ENCODE measurements at regions not wholly inside any gene's neighbourhood (a gene's known extent, or its start where the extent isn't known, plus 50 kb on each side); places are given as distances from the start of the nearest gene placed in this dataset.

DNA sequence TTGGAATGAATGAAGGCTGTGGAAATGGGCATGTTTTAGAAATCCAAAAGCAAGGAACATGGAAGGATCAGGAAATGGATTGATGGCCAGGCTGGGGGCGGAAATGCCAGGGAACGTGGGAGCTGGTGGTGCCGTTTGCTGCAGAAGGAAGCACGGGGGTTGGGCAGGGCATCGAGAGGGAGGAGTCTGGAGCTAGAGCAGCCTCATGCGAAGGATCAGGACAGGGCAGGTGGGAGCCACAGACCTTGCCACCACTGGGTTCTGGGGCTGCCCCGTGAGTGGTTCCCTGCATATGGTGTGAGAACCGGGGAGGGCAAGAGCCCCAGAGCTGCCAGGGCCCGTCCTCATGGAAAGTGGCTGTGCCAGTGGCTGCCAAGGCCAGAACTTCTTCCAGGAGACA, 193.8 kb upstream of the ZNF32 start:
- no peak overlapping the region for H3K4me2 ChIP-seq (ENCODE audit: control insufficient read depth, extremely low read depth, insufficient read depth, low read depth, low read length)
- DNase-seq (ENCODE audit: low read depth, low spot score) (no peak), FAIRE-seq (no peak)
- no peaks in the 10 kb centered on the region for H3K36me3 ChIP-seq (ENCODE audit: control insufficient read depth in 2 of 2, extremely low read depth in 1 of 2, insufficient read depth in 2 of 2, low read length in 2 of 2)
- no peaks in the 10 kb centered on the region for H3K4me1 ChIP-seq (ENCODE audit: control insufficient read depth, extremely low read depth, insufficient read depth, low read length)
- no peaks in the 10 kb centered on the region for H3K27me3 ChIP-seq (ENCODE audit: control insufficient read depth, extremely low read depth, insufficient read depth, low read length)
- no peaks in the 10 kb centered on the region for H3K9me1 ChIP-seq (ENCODE audit: control insufficient read depth, extremely low read depth, insufficient read depth, low read length)
- no peaks in the 10 kb centered on the region for H3K79me2 ChIP-seq (ENCODE audit: control insufficient read depth, insufficient read depth, low read length)
- TF ChIP-seq, protein P1, sequence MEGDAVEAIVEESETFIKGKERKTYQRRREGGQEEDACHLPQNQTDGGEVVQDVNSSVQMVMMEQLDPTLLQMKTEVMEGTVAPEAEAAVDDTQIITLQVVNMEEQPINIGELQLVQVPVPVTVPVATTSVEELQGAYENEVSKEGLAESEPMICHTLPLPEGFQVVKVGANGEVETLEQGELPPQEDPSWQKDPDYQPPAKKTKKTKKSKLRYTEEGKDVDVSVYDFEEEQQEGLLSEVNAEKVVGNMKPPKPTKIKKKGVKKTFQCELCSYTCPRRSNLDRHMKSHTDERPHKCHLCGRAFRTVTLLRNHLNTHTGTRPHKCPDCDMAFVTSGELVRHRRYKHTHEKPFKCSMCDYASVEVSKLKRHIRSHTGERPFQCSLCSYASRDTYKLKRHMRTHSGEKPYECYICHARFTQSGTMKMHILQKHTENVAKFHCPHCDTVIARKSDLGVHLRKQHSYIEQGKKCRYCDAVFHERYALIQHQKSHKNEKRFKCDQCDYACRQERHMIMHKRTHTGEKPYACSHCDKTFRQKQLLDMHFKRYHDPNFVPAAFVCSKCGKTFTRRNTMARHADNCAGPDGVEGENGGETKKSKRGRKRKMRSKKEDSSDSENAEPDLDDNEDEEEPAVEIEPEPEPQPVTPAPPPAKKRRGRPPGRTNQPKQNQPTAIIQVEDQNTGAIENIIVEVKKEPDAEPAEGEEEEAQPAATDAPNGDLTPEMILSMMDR (optimal IDR thresholded peaks at IDR 0.05 in 1 of 3, IDR thresholded peaks at IDR 0.05 in 1 of 3, conservative IDR thresholded peaks at IDR 0.05 in 1 of 3; ENCODE audit: extremely low read depth in 1 of 3, insufficient read depth in 2 of 3, low read length in 3 of 3): no peak
- no peak for TF ChIP-seq EZH2 (IDR thresholded peaks at IDR 0.05; ENCODE audit: low read length)
- no peak overlapping the region for H3K9ac ChIP-seq (ENCODE audit: control insufficient read depth, extremely low read depth, insufficient read depth, low read length)
- no peaks in the 10 kb centered on the region for H4K20me1 ChIP-seq (ENCODE audit: control insufficient read depth, extremely low read depth, insufficient read depth, low read length)
- dilution Hi-C loops (cut with MboI; ENCODE audit: extremely low pct_ligation_motif_present, low sequenced_read_pairs): no loop called here
- H3K4me3 ChIP-seq (ENCODE audit: control insufficient read depth in 2 of 3, extremely low read depth in 1 of 3, insufficient read depth in 2 of 3, low read depth in 1 of 3, low read length in 3 of 3): no peak overlapping the region
- H2AFZ ChIP-seq (ENCODE audit: control insufficient read depth, low read length): no peak overlapping the region
- H3K9me3 ChIP-seq (ENCODE audit: control insufficient read depth, low read depth, low read length): no peaks in the 10 kb centered on the region
- H3K27ac ChIP-seq (ENCODE audit: control insufficient read depth, insufficient read depth, low read length): no peak overlapping the region

DNA sequence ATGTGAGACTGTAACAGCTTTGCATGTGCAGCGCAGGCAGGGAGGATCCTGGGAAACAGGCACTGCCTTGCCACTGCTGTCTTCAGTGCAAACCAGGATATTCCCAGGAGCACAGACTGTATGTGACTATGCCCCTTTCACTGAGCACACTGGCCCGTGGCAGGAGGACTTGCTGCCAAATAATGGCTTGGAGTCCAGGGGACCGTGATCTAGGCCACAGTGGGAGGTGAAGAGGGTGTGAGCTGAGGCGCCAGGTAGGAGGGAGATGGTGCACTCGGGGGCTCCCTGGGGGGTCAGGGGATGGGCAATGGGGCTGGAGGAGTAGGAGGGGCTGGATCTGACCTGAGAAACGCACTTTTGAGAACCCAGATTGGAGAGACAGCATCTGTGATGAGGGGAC, 193.4 kb upstream of the ZNF32 start:
- Histone ChIP-seq H3K27ac (ENCODE audit: control insufficient read depth, insufficient read depth, low read length) (no peak overlapping the region), H3K9ac (ENCODE audit: control insufficient read depth, extremely low read depth, insufficient read depth, low read length) (no peak overlapping the region), H2AFZ (ENCODE audit: control insufficient read depth, low read length) (no peak overlapping the region), H3K9me3 (ENCODE audit: control insufficient read depth, low read depth, low read length) (no peaks in the 10 kb centered on the region), H3K4me1 (ENCODE audit: control insufficient read depth, extremely low read depth, insufficient read depth, low read length) (no peaks in the 10 kb centered on the region), H3K4me3 (ENCODE audit: control insufficient read depth in 2 of 3, extremely low read depth in 1 of 3, insufficient read depth in 2 of 3, low read depth in 1 of 3, low read length in 3 of 3) (no peak overlapping the region), H3K9me1 (ENCODE audit: control insufficient read depth, extremely low read depth, insufficient read depth, low read length) (no peaks in the 10 kb centered on the region), H3K4me2 (ENCODE audit: control insufficient read depth, extremely low read depth, insufficient read depth, low read depth, low read length) (no peak overlapping the region), H4K20me1 (ENCODE audit: control insufficient read depth, extremely low read depth, insufficient read depth, low read length) (no peaks in the 10 kb centered on the region), H3K27me3 (ENCODE audit: control insufficient read depth, extremely low read depth, insufficient read depth, low read length) (no peaks in the 10 kb centered on the region), H3K79me2 (ENCODE audit: control insufficient read depth, insufficient read depth, low read length) (no peaks in the 10 kb centered on the region), H3K36me3 (ENCODE audit: control insufficient read depth in 2 of 2, extremely low read depth in 1 of 2, insufficient read depth in 2 of 2, low read length in 2 of 2) (no peaks in the 10 kb centered on the region)
- dilution Hi-C loops (cut with MboI; ENCODE audit: extremely low pct_ligation_motif_present, low sequenced_read_pairs): no loop called here
- TF ChIP-seq EZH2 (IDR thresholded peaks at IDR 0.05; ENCODE audit: low read length): no peak
- TF ChIP-seq, protein P1 (optimal IDR thresholded peaks at IDR 0.05 in 1 of 3, IDR thresholded peaks at IDR 0.05 in 1 of 3, conservative IDR thresholded peaks at IDR 0.05 in 1 of 3; ENCODE audit: extremely low read depth in 1 of 3, insufficient read depth in 2 of 3, low read length in 3 of 3): no peak
- FAIRE-seq: no peak
- DNase-seq (ENCODE audit: low read depth, low spot score): no peak
